Thyroid gland (tissue), 4 donors: ENCODE measurements at regions not wholly inside any gene's neighbourhood (a gene's known extent, or its start where the extent isn't known, plus 50 kb on each side); places are given as distances from the start of the nearest gene placed in this dataset.

ENCODE experiments used
- POLR2A ChIP-seq, 2 donors: fragments of 450-650 bp; IDR thresholded peaks; one replicate each; pipeline ENCODE4 v1.6.1; 2017; ENCODE audit warnings: antibody characterized with exemption in 2 of 2, mild to moderate bottlenecking in 2 of 2, moderate library complexity in 1 of 2
- TF ChIP-seq, protein P1 (sequence below), 6 experiments: fragments of 200-600 bp in 3 of 6; fragments of 450-650 bp in 3 of 6; sonication (generic) in 3 of 6; IDR thresholded peaks; one replicate each; pipeline ENCODE4 v1.5.1; 2016 to 2019; ENCODE audit warnings: antibody characterized with exemption in 6 of 6, mild to moderate bottlenecking in 2 of 6, inconsistent platforms in 1 of 6, moderate library complexity in 1 of 6

DNA sequence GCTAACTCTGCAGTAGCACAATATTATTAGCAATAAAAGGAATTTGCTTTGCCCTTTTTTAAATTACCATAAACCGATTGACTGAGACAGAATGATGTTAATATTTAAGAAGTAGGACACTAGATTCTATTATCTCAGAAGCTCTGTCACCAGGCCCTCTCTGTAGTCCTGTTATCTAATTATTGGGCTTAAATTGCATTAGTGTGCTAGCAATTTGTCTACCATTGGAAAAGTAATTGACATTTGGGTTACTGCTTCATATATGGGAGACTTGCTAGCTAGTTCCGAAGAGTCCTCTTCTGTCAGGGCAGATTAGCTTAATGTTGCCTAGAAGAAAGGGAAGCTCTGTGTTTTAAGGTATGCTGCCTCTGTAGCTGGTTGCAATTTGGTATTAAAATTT lies 1107.3 kb upstream of the EEF2KMT start:
- TF ChIP-seq, protein P1, sequence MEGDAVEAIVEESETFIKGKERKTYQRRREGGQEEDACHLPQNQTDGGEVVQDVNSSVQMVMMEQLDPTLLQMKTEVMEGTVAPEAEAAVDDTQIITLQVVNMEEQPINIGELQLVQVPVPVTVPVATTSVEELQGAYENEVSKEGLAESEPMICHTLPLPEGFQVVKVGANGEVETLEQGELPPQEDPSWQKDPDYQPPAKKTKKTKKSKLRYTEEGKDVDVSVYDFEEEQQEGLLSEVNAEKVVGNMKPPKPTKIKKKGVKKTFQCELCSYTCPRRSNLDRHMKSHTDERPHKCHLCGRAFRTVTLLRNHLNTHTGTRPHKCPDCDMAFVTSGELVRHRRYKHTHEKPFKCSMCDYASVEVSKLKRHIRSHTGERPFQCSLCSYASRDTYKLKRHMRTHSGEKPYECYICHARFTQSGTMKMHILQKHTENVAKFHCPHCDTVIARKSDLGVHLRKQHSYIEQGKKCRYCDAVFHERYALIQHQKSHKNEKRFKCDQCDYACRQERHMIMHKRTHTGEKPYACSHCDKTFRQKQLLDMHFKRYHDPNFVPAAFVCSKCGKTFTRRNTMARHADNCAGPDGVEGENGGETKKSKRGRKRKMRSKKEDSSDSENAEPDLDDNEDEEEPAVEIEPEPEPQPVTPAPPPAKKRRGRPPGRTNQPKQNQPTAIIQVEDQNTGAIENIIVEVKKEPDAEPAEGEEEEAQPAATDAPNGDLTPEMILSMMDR (IDR thresholded peaks at IDR 0.05): no peak
- no peak for TF ChIP-seq POLR2A (IDR thresholded peaks at IDR 0.05)
